Suprapubic skin (tissue), 4 donors: ENCODE measurements at regions not wholly inside any gene's neighbourhood (a gene's known extent, or its start where the extent isn't known, plus 50 kb on each side); places are given as distances from the start of the nearest gene placed in this dataset.

Source experiments
- DNase-seq, 2 donors: peaks; one replicate each; pipeline ENCODE4 v3.0.0-alpha.2; 2019; ENCODE audit warnings: low spot score in 2 of 2
- H3K27ac ChIP-seq: fragments of 200-600 bp; sonication (generic); one replicate; pipeline ENCODE4 v1.5.1; 2019
- H3K27me3 ChIP-seq: fragments of 200-600 bp; sonication (generic); one replicate; pipeline ENCODE4 v1.5.1; 2019
- H3K36me3 ChIP-seq: fragments of 200-600 bp; sonication (generic); one replicate; pipeline ENCODE4 v1.5.1; 2019
- H3K4me1 ChIP-seq: fragments of 200-600 bp; sonication (generic); one replicate; pipeline ENCODE4 v1.5.1; 2019
- H3K4me3 ChIP-seq: fragments of 200-600 bp; sonication (generic); one replicate; pipeline ENCODE4 v1.5.1; 2019; ENCODE audit warnings: mild to moderate bottlenecking
- H3K9me3 ChIP-seq: fragments of 200-600 bp; sonication (generic); one replicate; pipeline ENCODE4 v1.5.1; 2019
- CTCF ChIP-seq, 2 donors: fragments of 200-600 bp in 1 of 2; fragments of 450-650 bp in 1 of 2; sonication (generic) in 1 of 2; IDR thresholded peaks; one replicate each; pipeline ENCODE4 v1.5.1; 2016 to 2019; ENCODE audit warnings: antibody characterized with exemption in 2 of 2, mild to moderate bottlenecking in 1 of 2, moderate library complexity in 1 of 2
- EP300 ChIP-seq: sonication (generic); formaldehyde crosslinking; IDR thresholded peaks from one replicate; pipeline ENCODE4 v1.6.1; 2017; ENCODE audit warnings: antibody characterized with exemption
- POLR2A ChIP-seq, 2 donors: fragments of 450-650 bp; IDR thresholded peaks; one replicate each; pipeline ENCODE4 v1.6.1; 2017; ENCODE audit warnings: antibody characterized with exemption in 2 of 2, mild to moderate bottlenecking in 2 of 2, moderate library complexity in 2 of 2
- POLR2AphosphoS5 ChIP-seq, 3 donors: sonication (generic); formaldehyde crosslinking; IDR thresholded peaks; one replicate each; pipeline ENCODE4 v1.6.1; 2017; ENCODE audit warnings: antibody characterized with exemption in 3 of 3
- WGBS: methylation state at CpG from one replicate; pipeline ENCODE4 v1.1.5; 2018; 5-methylcytosine and 5-hydroxymethylcytosine counted together

- Histone ChIP-seq H3K27ac (no peak overlapping the region), H3K9me3 (no peaks in the 10 kb centered on the region), H3K4me1 (peaks cover 19% of the 10 kb centered on the region), H3K4me3 (no peak overlapping the region), H3K36me3 (no peaks in the 10 kb centered on the region), H3K27me3 (no peaks in the 10 kb centered on the region)
- WGBS = 83% methylated on average over 7 of the region's 7 CpGs
- TF ChIP-seq POLR2A (IDR thresholded peaks at IDR 0.05) (no peak), CTCF (IDR thresholded peaks at IDR 0.05) (no peak), EP300 (no peak), POLR2AphosphoS5 (IDR thresholded peaks at IDR 0.05) (no peak)
- DNase-seq = no peak
Observed at GRCh38 chr9:107177243-107177839, 105.7 kb upstream of the RAD23B start.

GRCh38 chr9:107177857-107178256 lies 105.2 kb upstream of the RAD23B start:
- H3K36me3 ChIP-seq = no peaks in the 10 kb centered on the region
- no peak overlapping the region for H3K4me3 ChIP-seq
- no peak for TF ChIP-seq POLR2AphosphoS5 (IDR thresholded peaks at IDR 0.05)
- TF ChIP-seq EP300 = no peak
- TF ChIP-seq POLR2A (IDR thresholded peaks at IDR 0.05) = no peak
- no peak overlapping the region for H3K27ac ChIP-seq
- no peaks in the 10 kb centered on the region for H3K27me3 ChIP-seq
- peaks cover 19% of the 10 kb centered on the region for H3K4me1 ChIP-seq
- no peak for DNase-seq
- WGBS = 98% methylated on average over 5 of the region's 5 CpGs
- peaks cover under 1% of the 10 kb centered on the region for H3K9me3 ChIP-seq

GRCh38 chr9:107178293-107178692 lies 104.8 kb upstream of the RAD23B start:
- H3K27ac ChIP-seq = no peak overlapping the region
- no peaks in the 10 kb centered on the region for H3K36me3 ChIP-seq
- TF ChIP-seq POLR2A (IDR thresholded peaks at IDR 0.05) (no peak), CTCF (IDR thresholded peaks at IDR 0.05) (no peak), EP300 (no peak), POLR2AphosphoS5 (IDR thresholded peaks at IDR 0.05) (no peak)
- no peaks in the 10 kb centered on the region for H3K27me3 ChIP-seq
- DNase-seq = no peak
- no peak overlapping the region for H3K4me3 ChIP-seq
- 82% methylated on average over 3 of the region's 3 CpGs for WGBS
- peaks cover 19% of the 10 kb centered on the region for H3K4me1 ChIP-seq
- peaks cover 5% of the 10 kb centered on the region for H3K9me3 ChIP-seq

- Histone ChIP-seq H3K4me3 (no peak overlapping the region), H3K27me3 (no peaks in the 10 kb centered on the region), H3K4me1 (peaks cover 14% of the 10 kb centered on the region), H3K36me3 (no peaks in the 10 kb centered on the region), H3K27ac (no peak overlapping the region), H3K9me3 (peaks cover 10% of the 10 kb centered on the region)
- WGBS = 53% methylated on average over 1 of the region's 1 CpG
- no peak for TF ChIP-seq CTCF (IDR thresholded peaks at IDR 0.05)
- TF ChIP-seq POLR2AphosphoS5 (IDR thresholded peaks at IDR 0.05) = no peak
- no peak for TF ChIP-seq POLR2A (IDR thresholded peaks at IDR 0.05)
- no peak for TF ChIP-seq EP300
- DNase-seq = no peak
Observed at GRCh38 chr9:107180206-107180605, 102.9 kb upstream of the RAD23B start.

- TF ChIP-seq EP300 (no peak), CTCF (IDR thresholded peaks at IDR 0.05) (no peak)
- Histone ChIP-seq H3K27ac (no peak overlapping the region), H3K9me3 (peaks cover 10% of the 10 kb centered on the region), H3K27me3 (no peaks in the 10 kb centered on the region), H3K4me1 (no peaks in the 10 kb centered on the region), H3K4me3 (no peak overlapping the region), H3K36me3 (no peaks in the 10 kb centered on the region)
- DNase-seq = no peak
Observed at GRCh38 chr9:107183176-107183575, 99.9 kb upstream of the RAD23B start.

- peaks cover 4% of the 10 kb centered on the region for H3K9me3 ChIP-seq
- no peak for DNase-seq
- H3K36me3 ChIP-seq = no peaks in the 10 kb centered on the region
- no peak for TF ChIP-seq EP300
- no peak for TF ChIP-seq CTCF (IDR thresholded peaks at IDR 0.05)
- no peak for TF ChIP-seq POLR2A (IDR thresholded peaks at IDR 0.05)
- TF ChIP-seq POLR2AphosphoS5 (IDR thresholded peaks at IDR 0.05) = no peak
- no peak overlapping the region for H3K4me3 ChIP-seq
- H3K27me3 ChIP-seq = no peaks in the 10 kb centered on the region
- no peak overlapping the region for H3K27ac ChIP-seq
- 72% methylated on average over 1 of the region's 1 CpG for WGBS
- peaks cover 2% of the 10 kb centered on the region for H3K4me1 ChIP-seq
Observed at GRCh38 chr9:107188376-107188775, 94.7 kb upstream of the RAD23B start.
